T-helper 2 cell treated with Interferon-gamma antibody and Interleukin-4, amounts not matched to agents 5 μg/mL and 100 μg/mL, for 36 hours (primary cell): ENCODE measurements at regions not wholly inside any gene's neighbourhood (a gene's known extent, or its start where the extent isn't known, plus 50 kb on each side); places are given as distances from the start of the nearest gene placed in this dataset.

Source experiments
- DNase-seq: peaks from one replicate; pipeline ENCODE4 v3.0.0; 2021; ENCODE audit warnings: low spot score
- H3K27ac Mint-ChIP-seq: one replicate; pipeline ENCODE4 v1.8.0; 2021; ENCODE audit warnings: mild to moderate bottlenecking, mixed read lengths
- H3K27me3 Mint-ChIP-seq: one replicate; pipeline ENCODE4 v1.8.0; 2021; ENCODE audit warnings: low read depth, mixed read lengths
- H3K36me3 Mint-ChIP-seq: one replicate; pipeline ENCODE4 v1.8.0; 2021; ENCODE audit warnings: low read depth, mixed read lengths
- H3K4me1 Mint-ChIP-seq: one replicate; pipeline ENCODE4 v1.8.0; 2021; ENCODE audit warnings: low read depth, mixed read lengths
- H3K4me3 Mint-ChIP-seq: one replicate; pipeline ENCODE4 v1.8.0; 2022; ENCODE audit warnings: mild to moderate bottlenecking, moderate library complexity, mixed read lengths
- H3K9me3 Mint-ChIP-seq: one replicate; pipeline ENCODE4 v1.8.0; 2021; ENCODE audit warnings: mixed read lengths

DNA sequence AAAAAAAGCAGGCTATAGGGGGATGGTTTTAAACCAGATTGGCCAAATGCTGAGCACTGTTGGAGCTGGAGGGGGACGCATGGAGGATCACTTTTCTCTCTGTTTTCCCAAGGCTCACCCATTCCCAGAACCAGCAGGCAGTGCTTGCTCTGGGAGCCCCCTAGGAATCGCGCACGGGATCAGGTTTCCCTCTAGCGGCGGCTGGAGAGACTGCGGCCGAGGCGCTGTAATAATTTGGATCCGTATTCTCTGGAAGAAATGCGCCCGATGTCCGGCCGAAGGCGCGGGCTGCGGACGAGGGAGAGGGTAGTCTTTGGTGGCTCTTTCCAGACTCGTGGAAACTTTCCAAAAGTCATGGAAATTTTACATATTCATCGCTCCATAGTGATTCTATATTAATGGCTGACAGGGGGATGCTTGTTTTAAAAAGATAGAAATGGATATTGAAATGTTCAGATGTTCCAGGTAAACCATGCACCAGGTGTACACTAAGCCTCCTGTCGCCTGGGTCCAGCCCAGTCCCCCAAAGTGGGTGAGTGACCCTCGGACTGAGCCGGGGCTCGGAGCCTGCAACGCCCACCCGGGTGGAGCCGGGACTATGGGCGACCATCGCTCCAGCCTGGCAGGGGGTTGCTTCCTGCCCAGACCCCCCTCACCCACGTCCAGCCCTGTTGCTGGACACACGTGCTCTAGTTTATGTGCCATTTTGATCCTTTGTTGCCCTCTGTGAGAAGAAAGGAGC is 78.7 kb upstream of the PHACTR3 start:
- H3K4me3 Mint-ChIP-seq = no peak overlapping the region
- H3K27ac Mint-ChIP-seq = no peak overlapping the region
- H3K36me3 Mint-ChIP-seq = no peaks in the 10 kb centered on the region
- peaks cover 2% of the 10 kb centered on the region for H3K4me1 Mint-ChIP-seq
- peaks cover 34% of the 10 kb centered on the region for H3K27me3 Mint-ChIP-seq
- no peaks in the 10 kb centered on the region for H3K9me3 Mint-ChIP-seq
- no peak for DNase-seq

DNA sequence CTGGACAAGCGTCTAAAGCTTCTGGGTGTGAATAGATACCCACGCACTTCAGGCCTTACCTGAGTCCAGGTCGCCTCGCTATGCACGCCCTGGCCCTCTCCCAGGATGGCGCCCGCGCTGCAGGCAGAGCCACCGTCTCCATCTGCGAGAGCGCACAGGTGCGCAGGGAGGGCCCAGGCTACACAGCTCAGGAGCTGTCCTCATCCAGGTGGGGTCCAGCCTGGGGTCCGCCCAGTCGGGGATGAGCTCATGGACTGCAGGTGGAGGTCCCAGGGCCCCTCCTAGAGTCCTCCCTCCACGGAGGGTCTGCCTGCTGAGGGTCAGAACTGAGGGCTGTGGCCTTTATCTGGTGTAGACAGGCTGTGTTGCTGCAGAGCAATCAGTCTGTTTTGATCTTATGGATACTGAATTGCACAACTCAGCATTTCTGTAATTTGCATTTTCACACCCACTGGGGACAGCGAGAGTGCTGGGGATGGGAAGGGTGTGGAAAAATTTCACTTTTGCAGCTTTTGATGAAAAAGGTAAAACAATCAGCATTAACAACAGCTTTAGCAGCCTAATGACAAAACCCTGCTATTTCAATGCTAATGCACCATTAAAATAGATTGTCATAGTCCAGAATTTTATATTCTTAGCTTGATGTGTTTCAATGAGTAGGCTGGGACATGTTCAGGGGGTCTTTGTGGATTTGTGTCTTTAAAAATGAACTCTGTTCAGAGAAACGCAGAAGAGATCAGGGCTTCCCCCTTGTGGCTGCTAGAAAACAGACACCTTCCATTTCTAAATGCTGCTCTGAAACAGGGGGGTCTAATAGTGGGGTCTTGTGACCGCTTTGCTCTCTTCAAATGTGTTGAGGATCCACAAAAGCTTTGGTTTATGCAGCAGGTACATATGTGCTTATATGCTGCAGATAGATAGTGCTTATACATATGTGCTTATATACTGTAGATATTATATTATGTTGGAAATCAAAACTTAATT is 77.8 kb upstream of the PHACTR3 start:
- H3K4me3 Mint-ChIP-seq = no peak overlapping the region
- peaks cover 34% of the 10 kb centered on the region for H3K27me3 Mint-ChIP-seq
- no peaks in the 10 kb centered on the region for H3K36me3 Mint-ChIP-seq
- no peaks in the 10 kb centered on the region for H3K9me3 Mint-ChIP-seq
- no peak overlapping the region for H3K27ac Mint-ChIP-seq
- H3K4me1 Mint-ChIP-seq = peaks cover 2% of the 10 kb centered on the region
- DNase-seq = no peak

DNA sequence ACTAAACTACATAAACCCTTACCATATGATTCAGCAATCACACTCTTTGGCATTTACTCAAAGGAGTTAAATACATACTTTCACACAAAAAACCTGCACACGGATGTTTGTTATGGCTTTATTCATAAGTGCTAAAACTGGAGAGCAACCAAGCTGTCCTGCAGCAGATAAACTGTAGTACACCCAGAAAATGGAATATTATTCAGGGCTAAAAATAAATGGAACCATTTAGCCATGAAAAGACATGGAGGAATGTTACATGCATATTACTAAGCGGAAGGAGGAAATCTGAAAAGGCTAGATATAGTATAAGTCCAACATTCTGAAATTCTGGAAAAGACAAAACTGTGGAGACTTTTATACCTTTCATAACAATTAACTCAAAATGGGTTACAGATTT is 73.6 kb upstream of the PHACTR3 start:
- Mint-ChIP-seq H3K4me3 (no peak overlapping the region), H3K27ac (no peak overlapping the region), H3K9me3 (no peaks in the 10 kb centered on the region), H3K27me3 (peaks cover 8% of the 10 kb centered on the region), H3K36me3 (no peaks in the 10 kb centered on the region), H3K4me1 (no peaks in the 10 kb centered on the region)
- no peak for DNase-seq

DNA sequence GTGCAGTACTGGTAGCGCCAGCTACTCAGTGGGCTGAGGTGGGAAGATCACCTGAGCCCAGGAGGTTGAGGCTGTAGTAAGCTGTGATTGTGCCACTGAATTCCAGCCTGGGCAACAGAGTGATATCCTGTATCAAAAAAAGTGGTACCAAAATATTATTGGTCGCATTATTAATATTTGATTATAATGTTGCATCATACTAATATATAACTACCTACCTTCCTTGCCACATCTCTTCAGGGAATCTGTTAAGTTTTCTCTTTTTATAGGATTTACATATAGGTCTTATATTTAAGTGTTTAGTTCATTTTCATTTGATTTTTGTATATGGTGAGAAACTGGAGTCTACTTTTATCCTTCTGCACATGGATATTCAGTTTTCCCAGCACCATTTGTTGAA is 66.3 kb upstream of the PHACTR3 start:
- Mint-ChIP-seq H3K27me3 (peaks cover 3% of the 10 kb centered on the region), H3K4me3 (no peak overlapping the region), H3K9me3 (no peaks in the 10 kb centered on the region), H3K4me1 (no peaks in the 10 kb centered on the region), H3K36me3 (no peaks in the 10 kb centered on the region), H3K27ac (no peak overlapping the region)
- DNase-seq = no peak

DNA sequence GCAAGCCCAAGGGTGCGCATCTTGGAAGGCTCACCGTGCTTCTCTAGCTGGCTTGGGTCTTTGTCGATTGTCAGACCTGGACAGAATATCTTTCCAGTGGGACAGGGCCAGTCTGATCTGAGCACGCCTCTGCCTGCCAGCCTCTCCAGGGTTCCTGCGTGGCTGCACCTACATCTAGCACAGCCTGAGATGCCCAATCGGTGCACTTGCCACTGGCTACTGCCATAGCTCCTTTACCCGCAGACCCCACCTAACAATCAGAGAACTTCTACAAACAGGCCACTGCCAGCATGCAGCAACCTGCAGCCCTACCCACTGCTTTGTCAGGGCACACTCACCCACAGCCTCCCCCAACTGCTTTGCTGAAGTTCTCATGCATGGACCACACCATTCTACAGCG is 56.7 kb upstream of the PHACTR3 start:
- Mint-ChIP-seq H3K4me1 (no peaks in the 10 kb centered on the region), H3K9me3 (no peaks in the 10 kb centered on the region), H3K27ac (no peak overlapping the region), H3K4me3 (no peak overlapping the region), H3K27me3 (no peaks in the 10 kb centered on the region), H3K36me3 (no peaks in the 10 kb centered on the region)
- DNase-seq = no peak
